ENCODE measurements at regions not wholly inside any gene's neighbourhood (a gene's known extent, or its start where the extent isn't known, plus 50 kb on each side); places are given as distances from the start of the nearest gene placed in this dataset.
A peak's percentile ranks its signal among the peaks of the same experiment; 100 is the strongest.

DNA sequence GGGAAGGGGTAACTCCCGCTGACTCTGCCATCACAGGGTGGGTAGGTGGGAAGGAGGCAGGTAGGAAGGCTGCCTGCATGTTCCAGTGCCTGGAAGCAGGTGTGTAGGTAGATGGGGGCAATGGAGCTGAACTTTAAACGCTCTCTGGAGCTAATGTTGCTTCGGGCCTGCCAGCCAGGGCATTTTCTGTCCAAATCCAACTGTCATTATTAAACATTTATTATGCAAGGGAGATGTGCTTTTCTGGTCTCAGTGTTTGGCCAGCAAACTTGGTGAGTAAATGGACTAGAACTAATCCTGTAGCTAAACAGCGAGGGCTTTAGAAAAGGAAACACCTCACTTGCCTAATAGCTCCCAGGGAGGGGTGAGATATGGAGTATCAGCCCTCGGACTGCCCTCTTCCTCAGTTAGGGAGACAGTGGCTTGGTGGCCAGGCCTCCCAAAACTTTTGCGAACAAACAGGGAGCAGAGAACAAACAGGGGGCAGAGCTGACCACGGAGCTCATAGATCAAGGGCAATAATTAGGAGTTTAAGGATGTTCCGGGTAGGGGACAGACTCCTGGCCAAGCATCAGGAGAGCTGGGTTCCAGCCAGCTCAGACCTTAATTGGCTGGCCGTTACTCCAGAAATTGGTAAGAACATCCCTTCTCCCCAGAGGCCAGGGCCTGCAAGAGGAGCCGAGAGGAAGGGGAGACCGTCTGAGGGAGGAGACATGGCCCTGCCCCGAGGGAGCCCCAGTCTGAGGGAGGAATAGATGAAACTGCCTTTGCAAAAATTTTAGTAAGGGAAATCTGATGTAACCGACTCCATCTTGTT, 131.1 kb downstream of the VEGFA start (continued):
- TF ChIP-seq, protein P1, sequence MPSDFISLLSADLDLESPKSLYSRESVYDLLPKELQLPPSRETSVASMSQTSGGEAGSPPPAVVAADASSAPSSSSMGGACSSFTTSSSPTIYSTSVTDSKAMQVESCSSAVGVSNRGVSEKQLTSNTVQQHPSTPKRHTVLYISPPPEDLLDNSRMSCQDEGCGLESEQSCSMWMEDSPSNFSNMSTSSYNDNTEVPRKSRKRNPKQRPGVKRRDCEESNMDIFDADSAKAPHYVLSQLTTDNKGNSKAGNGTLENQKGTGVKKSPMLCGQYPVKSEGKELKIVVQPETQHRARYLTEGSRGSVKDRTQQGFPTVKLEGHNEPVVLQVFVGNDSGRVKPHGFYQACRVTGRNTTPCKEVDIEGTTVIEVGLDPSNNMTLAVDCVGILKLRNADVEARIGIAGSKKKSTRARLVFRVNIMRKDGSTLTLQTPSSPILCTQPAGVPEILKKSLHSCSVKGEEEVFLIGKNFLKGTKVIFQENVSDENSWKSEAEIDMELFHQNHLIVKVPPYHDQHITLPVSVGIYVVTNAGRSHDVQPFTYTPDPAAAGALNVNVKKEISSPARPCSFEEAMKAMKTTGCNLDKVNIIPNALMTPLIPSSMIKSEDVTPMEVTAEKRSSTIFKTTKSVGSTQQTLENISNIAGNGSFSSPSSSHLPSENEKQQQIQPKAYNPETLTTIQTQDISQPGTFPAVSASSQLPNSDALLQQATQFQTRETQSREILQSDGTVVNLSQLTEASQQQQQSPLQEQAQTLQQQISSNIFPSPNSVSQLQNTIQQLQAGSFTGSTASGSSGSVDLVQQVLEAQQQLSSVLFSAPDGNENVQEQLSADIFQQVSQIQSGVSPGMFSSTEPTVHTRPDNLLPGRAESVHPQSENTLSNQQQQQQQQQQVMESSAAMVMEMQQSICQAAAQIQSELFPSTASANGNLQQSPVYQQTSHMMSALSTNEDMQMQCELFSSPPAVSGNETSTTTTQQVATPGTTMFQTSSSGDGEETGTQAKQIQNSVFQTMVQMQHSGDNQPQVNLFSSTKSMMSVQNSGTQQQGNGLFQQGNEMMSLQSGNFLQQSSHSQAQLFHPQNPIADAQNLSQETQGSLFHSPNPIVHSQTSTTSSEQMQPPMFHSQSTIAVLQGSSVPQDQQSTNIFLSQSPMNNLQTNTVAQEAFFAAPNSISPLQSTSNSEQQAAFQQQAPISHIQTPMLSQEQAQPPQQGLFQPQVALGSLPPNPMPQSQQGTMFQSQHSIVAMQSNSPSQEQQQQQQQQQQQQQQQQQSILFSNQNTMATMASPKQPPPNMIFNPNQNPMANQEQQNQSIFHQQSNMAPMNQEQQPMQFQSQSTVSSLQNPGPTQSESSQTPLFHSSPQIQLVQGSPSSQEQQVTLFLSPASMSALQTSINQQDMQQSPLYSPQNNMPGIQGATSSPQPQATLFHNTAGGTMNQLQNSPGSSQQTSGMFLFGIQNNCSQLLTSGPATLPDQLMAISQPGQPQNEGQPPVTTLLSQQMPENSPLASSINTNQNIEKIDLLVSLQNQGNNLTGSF (CRISPR knock-in tag; IDR thresholded peaks at IDR 0.05) = no peak
- TF ChIP-seq TAF15 (IDR thresholded peaks at IDR 0.05; ENCODE audit: low read depth, low read length, poor library complexity, severe bottlenecking) = no peak
- TF ChIP-seq REXO4 (CRISPR knock-in tag; IDR thresholded peaks at IDR 0.05; ENCODE audit: borderline replicate concordance) = no peak
- TF ChIP-seq ZSCAN21 (CRISPR knock-in tag; IDR thresholded peaks at IDR 0.05; ENCODE audit: borderline replicate concordance) = 0 out of 2 replicates have a peak, but pooled peaks have one; percentile 12
- 0 out of 2 replicates have a peak, but pooled peaks have one; percentile 30 for TF ChIP-seq MED1 (CRISPR knock-in tag; IDR thresholded peaks at IDR 0.05)
- TF ChIP-seq ZNF577 (CRISPR knock-in tag; IDR thresholded peaks at IDR 0.05; ENCODE audit: borderline replicate concordance, low read depth) = no peak
- TF ChIP-seq EZH2 (conservative IDR thresholded peaks at IDR 0.05; ENCODE audit: low read depth, low read length) = no peak
- TF ChIP-seq, protein P2, sequence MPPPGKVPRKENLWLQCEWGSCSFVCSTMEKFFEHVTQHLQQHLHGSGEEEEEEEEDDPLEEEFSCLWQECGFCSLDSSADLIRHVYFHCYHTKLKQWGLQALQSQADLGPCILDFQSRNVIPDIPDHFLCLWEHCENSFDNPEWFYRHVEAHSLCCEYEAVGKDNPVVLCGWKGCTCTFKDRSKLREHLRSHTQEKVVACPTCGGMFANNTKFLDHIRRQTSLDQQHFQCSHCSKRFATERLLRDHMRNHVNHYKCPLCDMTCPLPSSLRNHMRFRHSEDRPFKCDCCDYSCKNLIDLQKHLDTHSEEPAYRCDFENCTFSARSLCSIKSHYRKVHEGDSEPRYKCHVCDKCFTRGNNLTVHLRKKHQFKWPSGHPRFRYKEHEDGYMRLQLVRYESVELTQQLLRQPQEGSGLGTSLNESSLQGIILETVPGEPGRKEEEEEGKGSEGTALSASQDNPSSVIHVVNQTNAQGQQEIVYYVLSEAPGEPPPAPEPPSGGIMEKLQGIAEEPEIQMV (CRISPR knock-in tag; IDR thresholded peaks at IDR 0.05; ENCODE audit: low read depth) = no peak
- TF ChIP-seq ZNF484 (CRISPR knock-in tag; IDR thresholded peaks at IDR 0.05; ENCODE audit: borderline replicate concordance, low read depth) = no peak
- TF ChIP-seq, protein P3, sequence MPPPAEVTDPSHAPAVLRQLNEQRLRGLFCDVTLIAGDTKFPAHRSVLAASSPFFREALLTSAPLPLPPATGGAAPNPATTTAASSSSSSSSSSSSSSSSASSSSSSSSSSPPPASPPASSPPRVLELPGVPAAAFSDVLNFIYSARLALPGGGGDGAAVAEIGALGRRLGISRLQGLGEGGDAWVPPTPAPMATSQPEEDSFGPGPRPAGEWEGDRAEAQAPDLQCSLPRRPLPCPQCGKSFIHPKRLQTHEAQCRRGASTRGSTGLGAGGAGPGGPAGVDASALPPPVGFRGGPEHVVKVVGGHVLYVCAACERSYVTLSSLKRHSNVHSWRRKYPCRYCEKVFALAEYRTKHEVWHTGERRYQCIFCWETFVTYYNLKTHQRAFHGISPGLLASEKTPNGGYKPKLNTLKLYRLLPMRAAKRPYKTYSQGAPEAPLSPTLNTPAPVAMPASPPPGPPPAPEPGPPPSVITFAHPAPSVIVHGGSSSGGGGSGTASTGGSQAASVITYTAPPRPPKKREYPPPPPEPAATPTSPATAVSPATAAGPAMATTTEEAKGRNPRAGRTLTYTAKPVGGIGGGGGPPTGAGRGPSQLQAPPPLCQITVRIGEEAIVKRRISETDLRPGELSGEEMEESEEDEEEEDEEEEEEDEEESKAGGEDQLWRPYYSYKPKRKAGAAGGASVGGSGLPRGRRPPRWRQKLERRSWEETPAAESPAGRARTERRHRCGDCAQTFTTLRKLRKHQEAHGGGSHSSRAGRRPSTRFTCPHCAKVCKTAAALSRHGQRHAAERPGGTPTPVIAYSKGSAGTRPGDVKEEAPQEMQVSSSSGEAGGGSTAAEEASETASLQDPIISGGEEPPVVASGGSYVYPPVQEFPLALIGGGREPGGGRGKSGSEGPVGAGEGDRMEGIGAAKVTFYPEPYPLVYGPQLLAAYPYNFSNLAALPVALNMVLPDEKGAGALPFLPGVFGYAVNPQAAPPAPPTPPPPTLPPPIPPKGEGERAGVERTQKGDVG (CRISPR knock-in tag; IDR thresholded peaks at IDR 0.05; ENCODE audit: borderline replicate concordance) = no peak
- TF ChIP-seq ZNF329 (CRISPR knock-in tag; IDR thresholded peaks at IDR 0.05; ENCODE audit: low read depth) = no peak
- TF ChIP-seq TP53 (CRISPR knock-in tag; conservative IDR thresholded peaks at IDR 0.05) = no peak
- TF ChIP-seq ADNP (CRISPR knock-in tag; IDR thresholded peaks at IDR 0.05) = no peak
- no peak for TF ChIP-seq SIX1 (CRISPR knock-in tag; IDR thresholded peaks at IDR 0.05; ENCODE audit: borderline replicate concordance)
- peak; percentile 16; the same call in 1 of the 2 replicates for TF ChIP-seq NR2F6 (IDR thresholded peaks at IDR 0.05)
- peak; percentile 26; the same call in 1 of the 2 replicates for TF ChIP-seq NR2F6 (CRISPR knock-in tag; IDR thresholded peaks at IDR 0.05)
